HG02588 (cell line): ENCODE measurements at regions not wholly inside any gene's neighbourhood (a gene's known extent, or its start where the extent isn't known, plus 50 kb on each side); places are given as distances from the start of the nearest gene placed in this dataset.

Experiments
- ATAC-seq: cut with Tn5 transposase; IDR thresholded peaks from one replicate; pipeline ENCODE4 v1.9.1; 2021; ENCODE audit warnings: mild to moderate bottlenecking, moderate library complexity; ENCODE audit not compliant: unreplicated experiment

DNA sequence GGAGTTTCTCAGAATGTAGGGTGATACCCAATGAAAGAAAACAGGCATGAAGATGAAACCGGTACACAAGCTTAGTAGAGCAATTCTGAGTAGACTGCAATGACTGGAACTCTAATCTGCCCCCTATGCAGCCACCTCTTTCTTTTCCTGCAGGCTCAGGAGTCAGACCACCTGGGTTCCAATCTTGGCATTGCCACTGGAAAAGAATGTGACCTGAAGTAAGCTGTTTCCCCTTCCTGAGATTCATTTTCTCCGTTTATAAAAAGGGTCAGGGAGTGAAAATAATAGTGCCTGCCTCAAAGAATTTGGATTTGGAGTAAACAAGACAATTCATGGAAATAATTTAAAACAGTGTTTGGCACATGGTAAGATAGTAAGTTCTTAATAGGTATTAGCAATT lies 1464.0 kb downstream of the PCDH7 start:
- ATAC-seq: no peak

DNA sequence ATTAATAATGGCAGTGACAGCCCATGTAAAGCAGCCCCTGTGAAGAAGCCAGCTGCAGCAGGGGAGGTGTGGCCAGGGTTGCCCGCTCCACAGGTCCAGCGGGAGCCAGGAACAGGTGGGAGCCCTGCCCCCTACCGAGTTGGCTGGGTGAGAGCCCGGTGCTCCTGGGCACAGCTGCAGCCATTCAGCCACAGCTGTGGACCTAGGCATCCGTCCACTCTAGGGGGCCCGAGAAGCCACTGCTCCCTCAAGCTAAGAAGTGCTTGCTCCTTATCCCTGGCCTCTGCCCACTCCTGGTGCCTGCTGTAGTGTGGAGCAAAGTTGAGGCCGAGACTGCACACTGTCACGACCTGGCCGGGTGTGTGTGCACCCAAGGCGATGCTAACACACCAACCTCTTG lies 1469.0 kb downstream of the PCDH7 start:
- no peak for ATAC-seq

DNA sequence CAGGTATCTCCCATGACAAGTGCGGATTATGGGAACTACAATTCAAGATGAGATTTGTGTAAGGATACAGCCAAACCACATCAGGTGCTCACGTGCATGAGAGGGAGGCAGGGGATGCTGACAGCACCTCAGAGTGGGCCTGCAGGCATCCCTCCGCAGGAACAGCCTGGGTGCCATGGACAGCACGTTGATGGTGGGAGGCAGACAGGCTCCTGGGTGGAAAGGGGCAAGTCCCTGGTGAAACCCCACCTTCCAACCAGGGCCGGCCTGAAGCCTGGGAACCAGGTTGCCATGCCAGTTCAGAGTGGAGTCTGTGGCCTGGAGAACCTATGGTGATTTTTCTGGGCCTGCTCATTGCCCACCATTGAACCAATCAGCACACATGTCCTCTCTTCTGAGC lies 1469.6 kb downstream of the PCDH7 start:
- no peak for ATAC-seq

DNA sequence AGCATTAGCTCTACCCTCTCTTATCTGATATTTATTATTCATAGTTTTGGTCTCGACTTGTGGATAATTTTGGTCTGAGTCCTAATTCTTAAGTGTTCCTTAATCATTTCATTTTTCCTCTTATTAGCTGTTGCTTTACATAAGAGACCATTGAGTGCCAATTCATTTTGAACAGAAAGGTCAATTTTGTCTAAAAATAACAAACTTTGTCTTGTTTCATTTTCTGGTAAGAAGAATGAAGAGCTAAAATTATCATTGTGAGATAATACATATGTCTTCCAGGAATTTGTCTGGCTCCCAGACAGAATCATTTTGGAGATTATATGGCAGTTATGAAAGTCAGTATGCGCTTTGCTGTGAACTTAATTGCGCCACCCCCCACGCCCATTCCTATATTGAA lies 1471.8 kb downstream of the PCDH7 start:
- no peak for ATAC-seq

DNA sequence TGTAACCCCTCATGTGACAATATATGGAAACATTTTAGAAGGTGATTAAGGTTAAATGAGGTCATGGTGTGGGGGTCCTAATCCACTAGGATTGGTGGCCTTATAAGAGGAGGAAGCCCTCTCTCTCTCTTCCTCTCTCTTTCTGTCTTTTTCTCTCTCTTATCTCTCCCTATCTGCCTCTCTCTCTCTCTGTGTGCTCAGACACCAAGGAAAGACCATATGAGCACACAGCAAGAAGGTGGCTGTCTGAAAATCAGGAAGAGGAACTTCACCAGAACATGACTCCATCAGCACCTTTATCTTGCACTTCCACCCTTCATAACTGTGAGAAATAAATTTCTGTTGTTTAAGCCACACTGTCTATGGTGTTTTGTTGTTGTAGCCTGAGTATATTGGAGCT lies 1472.2 kb downstream of the PCDH7 start:
- ATAC-seq: no peak

DNA sequence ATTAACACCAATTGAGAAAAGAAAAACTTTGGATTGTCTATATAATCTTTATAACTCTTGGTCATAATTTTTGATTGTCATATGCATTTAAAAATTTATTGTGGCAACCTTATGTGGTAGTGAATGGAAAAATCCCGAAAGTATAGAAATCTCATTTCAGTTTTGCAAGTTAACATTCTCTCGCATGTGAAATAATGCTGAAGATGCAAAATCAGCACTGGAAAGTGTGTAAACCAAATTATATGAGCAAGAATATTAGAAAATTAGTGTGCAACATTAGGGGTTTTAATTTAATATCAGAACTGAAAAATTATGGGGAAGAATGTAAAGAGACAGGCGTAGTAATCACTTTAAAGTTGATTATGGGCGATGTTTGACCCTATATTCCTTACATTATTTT lies 1472.8 kb downstream of the PCDH7 start:
- no peak for ATAC-seq

DNA sequence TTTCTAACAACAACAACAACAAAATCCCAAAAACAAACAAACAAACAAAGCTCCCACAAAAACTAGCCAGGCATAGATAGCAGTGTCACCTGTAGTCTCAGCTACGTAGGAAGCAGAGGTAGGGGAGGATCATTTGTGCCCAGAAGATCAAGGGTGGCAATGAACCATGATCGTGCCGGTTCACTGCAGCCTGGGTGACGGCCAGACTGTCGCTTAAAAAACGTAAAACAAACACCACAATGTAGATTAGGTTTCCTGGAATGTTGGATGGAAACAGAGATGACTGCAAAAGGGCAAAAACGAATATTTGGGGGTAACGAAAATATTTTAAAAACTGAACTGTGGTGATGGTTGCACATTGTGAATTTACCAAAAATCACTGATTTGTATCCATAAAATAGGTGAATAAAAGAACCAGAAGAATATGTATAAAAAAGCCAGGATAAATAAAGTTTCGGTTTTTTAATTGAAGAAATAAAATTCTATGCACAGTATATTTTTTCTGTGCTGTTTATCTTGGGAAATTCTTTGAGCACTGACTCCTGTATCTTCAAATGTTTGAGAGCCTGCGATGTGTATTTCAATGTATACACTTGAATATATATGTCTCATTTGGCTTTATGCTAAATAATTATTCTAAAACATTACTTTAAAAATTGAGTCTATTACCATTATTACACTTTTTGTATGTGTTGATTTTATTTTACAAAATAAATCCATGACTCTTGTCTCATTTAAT lies 1477.0 kb downstream of the PCDH7 start:
- no peak for ATAC-seq

DNA sequence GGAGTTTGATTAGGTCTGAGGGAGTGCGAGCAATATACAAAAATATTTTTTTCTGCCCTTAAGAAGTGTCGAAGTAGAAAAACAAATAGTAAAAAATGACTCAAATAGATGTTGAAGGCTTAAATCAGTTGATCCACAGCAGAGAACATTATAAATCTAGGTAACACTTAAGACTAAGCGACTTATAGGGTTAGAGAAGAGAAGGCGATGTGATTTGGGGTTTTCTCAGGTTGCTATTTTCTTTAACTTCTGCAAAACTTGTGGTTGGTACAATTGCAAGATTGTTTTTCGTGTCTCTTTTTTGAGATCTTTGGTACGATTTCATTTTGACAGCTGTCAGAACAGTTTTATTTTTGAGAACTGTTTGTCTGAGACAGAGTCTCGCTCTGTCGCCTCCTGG lies 1479.5 kb downstream of the PCDH7 start:
- no peak for ATAC-seq

DNA sequence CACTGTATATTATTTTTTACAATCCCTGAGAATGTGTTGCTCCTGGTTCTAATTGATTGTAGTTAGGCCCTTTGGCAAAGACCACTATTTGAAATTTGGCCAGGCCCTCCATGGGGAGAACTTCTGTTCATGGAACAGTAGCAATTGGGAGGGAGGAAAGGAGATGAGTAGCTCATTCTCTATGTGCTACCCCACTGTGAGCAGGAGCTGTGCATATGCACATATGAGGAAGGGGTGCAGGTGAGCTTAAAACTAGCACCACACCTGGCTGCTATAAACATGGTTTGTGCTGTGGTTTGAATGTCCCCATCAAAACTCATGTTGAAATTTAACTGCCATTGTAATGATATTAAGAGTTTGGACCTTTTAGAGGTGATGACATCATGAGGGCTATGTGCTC lies 1483.2 kb downstream of the PCDH7 start:
- no peak for ATAC-seq

DNA sequence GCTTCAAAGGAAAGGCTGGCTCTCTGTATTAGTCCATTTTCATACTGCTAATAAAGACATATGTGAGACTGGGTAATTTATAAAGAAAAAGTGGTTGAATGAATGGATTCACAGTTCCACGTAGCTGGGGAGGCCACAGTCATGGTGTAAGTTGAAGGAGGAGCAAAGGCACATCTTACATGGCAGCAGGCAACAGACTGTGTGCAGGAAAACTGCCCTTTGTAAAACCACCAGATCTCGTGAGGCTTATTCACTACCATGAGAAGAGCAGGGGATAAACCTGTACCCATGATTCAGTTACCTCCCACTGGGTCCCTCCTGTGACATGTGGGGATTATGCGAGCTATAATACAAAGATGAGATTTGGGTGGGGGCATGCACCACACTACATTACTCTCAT lies 1486.6 kb downstream of the PCDH7 start:
- ATAC-seq: no peak

DNA sequence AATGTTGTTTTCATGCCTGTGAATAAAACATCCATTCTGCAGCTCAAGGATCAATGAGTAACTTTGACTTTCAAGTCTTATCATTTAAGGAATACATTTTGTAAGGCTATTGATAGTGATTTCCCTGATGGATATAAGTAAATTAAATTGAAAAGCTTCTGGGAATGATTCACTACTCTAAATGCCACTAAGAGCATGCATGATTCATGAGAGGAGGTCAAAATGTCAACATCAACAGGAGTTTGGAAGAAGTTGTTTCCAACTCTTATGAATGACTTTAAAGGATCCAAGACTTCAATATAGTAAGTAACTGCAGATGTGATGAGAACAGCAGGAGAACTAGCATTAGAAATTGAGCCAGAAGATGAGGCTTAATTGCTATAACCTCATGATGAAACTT lies 1487.3 kb downstream of the PCDH7 start:
- no peak for ATAC-seq

DNA sequence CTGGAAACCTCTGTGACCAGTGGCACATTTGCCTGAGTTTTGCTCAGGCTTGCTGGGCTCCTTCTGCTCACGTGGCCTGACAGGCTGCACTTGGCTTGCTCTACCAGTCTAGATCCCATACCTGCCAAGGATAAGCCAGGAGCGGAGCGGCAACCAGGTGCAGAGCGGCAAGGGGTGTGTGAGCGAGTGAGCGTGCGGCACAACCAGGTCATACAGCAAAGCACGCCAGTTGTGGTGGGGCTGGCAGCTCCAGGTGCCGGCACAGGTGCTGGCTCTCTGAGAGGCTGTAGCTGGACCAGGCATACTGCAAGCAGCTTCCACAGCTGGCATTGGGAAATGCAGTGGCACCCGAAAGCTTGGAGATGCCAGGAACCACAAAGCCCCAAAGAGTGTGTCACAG lies 1495.1 kb downstream of the PCDH7 start:
- no peak for ATAC-seq

DNA sequence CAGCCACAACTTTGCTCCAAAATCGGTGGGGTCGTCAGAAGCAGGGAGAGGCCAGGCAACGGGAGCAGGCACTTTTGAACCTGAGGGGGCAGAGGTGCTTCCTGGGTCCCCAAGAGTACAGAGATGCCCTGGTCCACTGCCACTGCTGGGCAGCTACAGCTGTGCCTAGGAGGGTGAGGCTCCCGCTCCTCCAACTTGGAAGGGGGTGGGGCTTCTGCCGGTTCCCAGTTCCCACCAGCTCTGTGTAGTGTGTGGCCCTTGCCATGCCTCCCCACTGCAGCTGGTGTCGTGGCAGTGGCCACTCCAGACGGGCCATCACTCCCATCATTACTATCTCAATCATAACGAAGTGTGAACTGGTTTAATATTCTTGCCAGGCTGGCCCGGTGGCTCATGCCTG lies 1496.3 kb downstream of the PCDH7 start:
- ATAC-seq: no peak

DNA sequence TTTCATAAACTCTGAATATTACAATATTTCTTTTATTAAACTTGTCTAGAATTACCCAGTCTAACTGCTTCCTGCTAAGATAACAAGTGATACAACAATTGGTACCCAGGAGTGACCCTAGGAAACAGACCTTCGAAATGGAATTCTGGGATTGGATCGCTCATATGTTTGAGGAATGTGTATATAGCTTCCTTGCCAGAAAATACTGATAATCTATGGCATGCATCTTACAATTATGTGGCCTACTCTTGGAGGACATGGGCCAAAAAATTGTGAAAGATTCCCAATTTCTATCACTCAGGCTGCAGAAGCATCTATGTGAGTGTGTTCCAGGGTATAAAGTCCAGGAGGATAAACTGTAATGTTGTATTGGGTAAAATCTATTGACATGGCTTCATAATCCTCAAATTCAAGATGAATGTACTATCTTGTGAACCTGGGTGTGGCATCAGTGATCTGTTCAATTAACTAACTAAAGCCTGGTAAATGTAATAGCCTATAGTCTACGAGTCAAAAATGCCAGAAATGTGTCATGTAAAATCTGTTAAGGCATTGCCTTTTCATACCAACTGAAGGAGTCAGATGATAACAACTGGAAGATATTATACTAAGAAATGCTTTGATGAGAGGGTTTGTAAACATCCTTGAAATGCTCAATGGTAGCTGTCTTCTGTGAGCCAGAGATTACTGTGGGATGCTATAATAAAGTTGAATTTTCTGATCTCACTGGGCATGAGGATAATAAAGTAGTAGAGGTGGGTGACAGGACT lies 1499.3 kb downstream of the PCDH7 start:
- no peak for ATAC-seq

DNA sequence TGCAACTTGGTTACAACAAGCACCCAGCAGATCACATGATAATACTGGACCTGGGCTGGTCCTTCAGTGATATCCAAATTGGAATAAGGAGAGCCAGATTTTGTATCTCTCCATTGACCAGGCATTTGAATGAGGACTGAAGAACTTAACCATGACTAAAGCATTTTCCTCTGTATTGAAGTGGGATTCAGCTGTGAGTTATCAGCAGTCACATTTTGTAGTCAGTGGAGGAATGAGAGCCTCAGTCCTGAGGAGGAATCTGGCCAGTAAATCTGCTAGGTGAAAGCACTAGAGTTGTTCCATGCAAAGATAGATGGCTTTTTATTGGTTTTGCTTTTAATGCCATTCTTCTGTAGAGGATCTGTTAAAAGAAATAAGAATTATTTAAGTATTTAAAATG lies 1506.0 kb downstream of the PCDH7 start:
- ATAC-seq: no peak

DNA sequence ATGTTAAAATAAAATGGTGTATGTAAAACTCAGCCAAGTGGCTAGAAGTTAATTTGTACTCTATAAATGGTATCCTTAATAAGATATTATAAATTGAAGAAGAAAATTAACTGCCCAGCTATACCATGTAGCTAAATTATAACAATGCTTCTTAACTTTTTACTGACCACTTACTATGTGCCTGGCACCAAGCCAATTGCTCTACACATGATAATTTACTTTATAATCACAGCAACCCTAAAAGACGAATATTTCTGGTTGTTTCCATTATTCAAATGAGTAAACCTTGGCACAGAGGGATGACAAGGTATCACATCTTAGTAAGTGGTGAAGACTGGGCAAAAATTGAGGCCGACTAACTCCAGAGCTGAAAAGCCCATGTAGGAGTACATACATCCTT lies 1506.6 kb downstream of the PCDH7 start:
- ATAC-seq: no peak

DNA sequence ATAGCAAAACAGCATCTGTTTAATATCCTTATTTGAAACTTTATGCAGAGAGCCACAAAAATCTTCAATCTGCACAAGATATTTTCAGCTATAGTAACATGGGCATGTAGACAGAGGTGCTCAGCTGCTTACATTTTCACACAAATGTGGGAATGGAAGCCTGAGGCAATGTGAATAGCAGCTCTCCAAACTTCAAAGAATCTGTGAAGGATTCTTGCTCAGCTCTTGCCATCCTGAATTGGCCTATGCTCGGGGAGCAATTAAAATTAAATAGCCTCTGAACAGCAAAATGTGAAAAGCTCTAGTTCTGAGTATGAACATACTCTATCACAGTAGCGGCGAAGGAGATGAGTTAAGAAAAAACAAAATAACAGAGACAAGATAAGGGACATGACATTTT lies 1523.8 kb downstream of the PCDH7 start:
- ATAC-seq: no peak

DNA sequence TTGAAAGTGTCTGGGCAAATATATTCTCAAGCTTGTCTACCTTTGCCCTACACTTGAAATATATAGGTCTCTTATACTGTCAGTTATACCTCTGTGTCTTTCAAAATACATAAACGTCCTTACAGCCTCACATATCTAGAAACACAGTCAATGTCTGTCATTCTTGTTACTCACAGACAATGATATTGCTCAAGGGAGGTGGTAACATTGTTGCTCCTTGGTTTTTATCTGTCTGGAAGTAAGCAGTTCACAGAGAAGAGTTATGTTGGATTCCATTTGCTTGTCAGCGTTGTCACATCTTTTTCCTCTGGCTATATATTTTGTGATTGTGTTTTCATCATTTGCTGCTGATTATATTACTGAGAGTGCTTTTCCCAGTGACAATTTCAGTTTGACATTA lies 1528.9 kb downstream of the PCDH7 start:
- ATAC-seq: no peak

DNA sequence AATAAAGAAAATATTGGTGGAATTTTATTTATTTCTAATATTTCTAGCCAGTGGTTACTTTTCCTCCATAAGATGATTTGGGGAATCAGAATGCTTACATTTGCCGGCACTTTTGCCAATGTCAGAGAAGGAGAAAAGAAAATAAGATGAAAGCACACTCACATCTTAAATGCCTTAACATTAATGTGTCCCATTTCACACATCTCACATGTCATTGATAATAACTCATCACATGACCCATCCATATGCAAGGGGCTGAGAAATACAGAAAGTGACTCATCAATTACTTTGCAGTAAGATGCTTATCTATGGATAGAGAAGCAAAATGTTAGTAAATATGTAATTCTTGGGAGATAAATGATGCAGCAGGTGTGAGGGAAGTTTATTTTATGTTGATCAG lies 1531.0 kb downstream of the PCDH7 start:
- no peak for ATAC-seq

DNA sequence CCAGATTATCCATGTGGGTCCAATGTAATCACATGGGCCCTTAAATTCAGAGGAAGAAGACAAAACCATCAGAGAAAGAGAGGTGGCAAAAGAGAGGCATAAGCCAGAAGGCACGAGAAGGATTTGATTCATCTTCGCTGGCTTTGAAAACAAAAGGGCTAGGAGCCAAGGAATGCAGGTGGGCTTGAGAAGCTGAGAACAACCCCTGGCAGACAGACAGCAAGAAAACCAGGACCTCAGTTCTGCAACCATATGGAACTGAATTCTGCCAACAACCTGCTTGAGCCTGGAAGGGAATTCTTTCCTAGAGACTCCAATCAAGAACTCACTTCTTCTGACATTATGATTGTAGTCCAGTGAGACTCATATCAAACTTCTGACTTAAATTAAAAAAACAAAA lies 1531.8 kb downstream of the PCDH7 start:
- no peak for ATAC-seq

DNA sequence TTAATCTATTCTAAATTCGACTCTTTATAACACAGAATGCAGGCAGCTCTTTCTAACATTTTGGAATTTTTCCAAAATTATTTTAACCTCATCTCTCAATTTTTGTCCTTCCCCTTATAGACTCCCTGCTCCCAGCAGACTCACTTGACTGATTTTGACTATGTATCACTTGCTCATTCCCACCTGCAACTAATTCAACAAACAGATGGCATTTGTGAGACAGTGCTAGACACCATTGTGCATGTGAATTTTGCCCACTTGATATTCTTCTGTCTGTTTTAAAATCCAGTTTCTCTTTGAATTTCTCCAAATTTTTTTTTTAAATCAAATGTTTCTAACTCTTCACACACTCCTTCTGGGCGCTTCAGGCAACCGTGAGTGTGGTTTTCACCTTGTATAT lies 1534.0 kb downstream of the PCDH7 start:
- no peak for ATAC-seq

DNA sequence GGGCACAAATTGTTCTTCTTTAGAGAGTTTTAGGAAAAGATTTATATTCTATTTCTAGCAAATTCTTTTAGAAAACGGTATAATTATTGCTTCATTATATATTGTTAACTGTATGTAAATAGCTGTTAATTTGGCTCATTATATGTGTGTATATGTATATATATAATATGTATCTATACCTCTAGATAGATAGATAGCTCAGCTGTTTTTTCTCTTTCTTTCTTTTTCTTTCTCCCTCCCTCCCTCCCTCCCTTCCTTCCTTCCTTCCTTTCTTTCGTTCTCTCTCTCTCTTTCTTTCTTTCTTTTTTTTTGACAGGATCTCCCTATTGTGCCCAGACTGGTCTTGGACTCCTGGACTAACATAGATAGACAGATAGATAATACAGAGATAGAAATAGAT lies 1538.8 kb downstream of the PCDH7 start:
- ATAC-seq: no peak

DNA sequence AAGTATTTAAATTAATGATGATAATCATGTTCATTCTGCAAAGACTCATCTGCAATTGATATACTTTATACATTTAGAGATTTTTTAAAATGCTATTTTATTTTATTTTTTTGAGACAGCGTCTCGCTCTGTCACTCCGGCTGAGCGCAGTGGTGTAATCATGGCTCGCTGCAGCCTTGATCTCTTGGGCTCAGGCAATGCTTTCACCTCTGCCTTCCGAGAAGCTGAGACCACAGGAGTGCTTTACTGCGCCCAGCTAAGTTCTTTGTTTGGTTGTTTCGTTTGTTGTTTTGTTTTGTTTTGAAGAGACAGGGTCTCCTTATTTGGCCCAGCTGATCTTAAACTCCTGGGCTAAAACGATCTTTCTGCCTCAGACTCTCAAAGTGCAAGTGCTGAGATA lies 1541.0 kb downstream of the PCDH7 start:
- no peak for ATAC-seq
